ENCODE measurements at regions not wholly inside any gene's neighbourhood (a gene's known extent, or its start where the extent isn't known, plus 50 kb on each side); places are given as distances from the start of the nearest gene placed in this dataset.

GRCh38 chr1:239164451-239165180 lies 221.8 kb upstream of the CHRM3 start:
- no peaks in the 10 kb centered on the region for H3K9me3 ChIP-seq (ENCODE audit: low read length)
- H3K4me3 ChIP-seq (ENCODE audit: low read depth in 1 of 2, low read length in 2 of 2): no peak overlapping the region
- H3K9ac ChIP-seq (ENCODE audit: low read length): no peak overlapping the region
- H3K27me3 ChIP-seq (ENCODE audit: control insufficient read depth in 1 of 2, insufficient read depth in 2 of 2, low read length in 2 of 2): no peaks in the 10 kb centered on the region
- no peak overlapping the region for H3K27ac ChIP-seq (ENCODE audit: low read depth, low read length)
- H3K36me3 ChIP-seq (ENCODE audit: insufficient read depth, low read length): no peaks in the 10 kb centered on the region
- H3K4me1 ChIP-seq (ENCODE audit: insufficient read depth, low read length): no peaks in the 10 kb centered on the region

DNA sequence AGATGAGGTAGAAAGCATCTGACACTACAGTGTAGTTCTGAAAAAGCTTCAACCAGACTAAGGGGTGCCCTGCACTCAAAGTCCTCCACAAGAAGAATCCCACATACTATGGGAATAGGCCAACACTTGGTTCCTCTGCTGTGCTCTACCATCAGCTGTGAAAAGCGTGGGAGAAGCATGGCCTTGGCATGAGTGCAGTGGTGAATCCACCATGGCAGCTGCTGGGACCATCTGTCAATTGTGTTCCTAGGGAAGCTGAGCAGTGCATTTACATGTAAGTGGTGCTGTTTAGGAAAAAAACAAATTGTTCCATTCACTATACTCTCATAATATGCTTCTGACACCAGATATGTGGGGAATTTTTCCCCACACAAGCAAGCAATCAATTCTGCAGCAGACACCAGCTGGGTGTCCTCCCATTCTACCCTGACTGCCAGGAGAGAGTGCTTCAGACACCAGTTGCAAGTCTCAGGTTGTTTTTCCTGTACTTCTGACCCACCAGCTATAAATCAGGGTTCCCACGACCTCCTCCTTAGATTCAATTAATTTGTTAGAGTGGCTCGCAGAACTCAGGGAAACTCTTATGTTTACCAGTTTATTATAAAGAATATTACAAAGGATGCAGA lies 230.8 kb upstream of the CHRM3 start:
- no peaks in the 10 kb centered on the region for H3K36me3 ChIP-seq (ENCODE audit: insufficient read depth, low read length)
- no peak overlapping the region for H3K9ac ChIP-seq (ENCODE audit: low read length)
- no peak overlapping the region for H3K27ac ChIP-seq (ENCODE audit: low read depth, low read length)
- H3K9me3 ChIP-seq (ENCODE audit: low read length): no peaks in the 10 kb centered on the region
- no peak overlapping the region for H3K4me3 ChIP-seq (ENCODE audit: low read depth in 1 of 2, low read length in 2 of 2)
- no peaks in the 10 kb centered on the region for H3K27me3 ChIP-seq (ENCODE audit: control insufficient read depth in 1 of 2, insufficient read depth in 2 of 2, low read length in 2 of 2)
- H3K4me1 ChIP-seq (ENCODE audit: insufficient read depth, low read length): no peaks in the 10 kb centered on the region

DNA sequence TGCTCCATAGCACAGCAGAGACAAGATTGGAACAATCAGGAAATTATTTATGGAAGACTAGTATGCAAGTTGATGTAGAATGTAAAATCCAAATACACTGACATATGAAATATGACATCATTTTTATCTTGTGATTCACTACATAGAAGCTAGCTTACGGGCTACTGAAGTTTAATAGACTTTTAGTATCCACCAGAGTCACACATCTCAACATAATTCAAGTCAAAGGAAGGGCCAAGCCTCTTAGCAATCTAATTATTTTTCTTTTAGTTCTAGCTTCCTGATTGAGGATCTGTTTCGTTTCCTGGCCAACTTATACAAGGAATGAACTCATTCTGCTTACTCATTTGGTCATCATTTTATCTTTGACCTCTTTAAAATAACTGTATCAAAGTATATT lies 234.4 kb upstream of the CHRM3 start:
- Histone ChIP-seq H3K9ac (ENCODE audit: low read length) (no peak overlapping the region), H3K9me3 (ENCODE audit: low read length) (no peaks in the 10 kb centered on the region), H3K4me3 (ENCODE audit: low read depth in 1 of 2, low read length in 2 of 2) (no peak overlapping the region), H3K36me3 (ENCODE audit: insufficient read depth, low read length) (no peaks in the 10 kb centered on the region), H3K4me1 (ENCODE audit: insufficient read depth, low read length) (no peaks in the 10 kb centered on the region), H3K27ac (ENCODE audit: low read depth, low read length) (no peak overlapping the region), H3K27me3 (ENCODE audit: control insufficient read depth in 1 of 2, insufficient read depth in 2 of 2, low read length in 2 of 2) (no peaks in the 10 kb centered on the region)

DNA sequence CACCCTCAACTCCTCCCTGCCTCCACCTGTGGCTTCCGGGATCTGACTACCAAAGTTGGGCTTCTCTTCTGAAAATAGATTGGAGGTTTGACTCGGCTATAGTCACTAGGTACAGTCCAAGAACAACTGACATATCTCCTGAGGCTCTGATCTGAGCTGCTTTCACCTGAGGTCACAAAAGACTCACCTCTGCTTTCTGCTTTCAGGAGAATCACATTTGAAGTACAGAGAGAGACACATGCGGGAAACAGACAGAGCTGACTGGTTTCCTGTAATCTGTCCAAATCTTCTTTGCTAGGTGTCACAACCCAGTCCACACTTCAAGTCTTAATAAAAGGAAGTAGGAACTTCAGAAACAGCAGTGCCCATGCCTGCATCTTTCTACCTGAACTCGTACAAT lies 245.4 kb upstream of the CHRM3 start:
- Histone ChIP-seq H3K27me3 (ENCODE audit: control insufficient read depth in 1 of 2, insufficient read depth in 2 of 2, low read length in 2 of 2) (no peaks in the 10 kb centered on the region), H3K4me3 (ENCODE audit: low read depth in 1 of 2, low read length in 2 of 2) (no peak overlapping the region), H3K36me3 (ENCODE audit: insufficient read depth, low read length) (no peaks in the 10 kb centered on the region), H3K27ac (ENCODE audit: low read depth, low read length) (no peak overlapping the region), H3K4me1 (ENCODE audit: insufficient read depth, low read length) (no peaks in the 10 kb centered on the region), H3K9ac (ENCODE audit: low read length) (no peak overlapping the region), H3K9me3 (ENCODE audit: low read length) (no peaks in the 10 kb centered on the region)

- no peak overlapping the region for H3K9ac ChIP-seq (ENCODE audit: low read length)
- no peaks in the 10 kb centered on the region for H3K36me3 ChIP-seq (ENCODE audit: insufficient read depth, low read length)
These were observed 246.6 kb upstream of the CHRM3 start for GRCh38 chr1:239139801-239140200.

GRCh38 chr1:239128541-239128940 lies 257.8 kb upstream of the CHRM3 start:
- no peak overlapping the region for H3K4me3 ChIP-seq (ENCODE audit: low read depth in 1 of 2, low read length in 2 of 2)
- H3K27ac ChIP-seq (ENCODE audit: low read depth, low read length): no peak overlapping the region
- no peak overlapping the region for H3K9ac ChIP-seq (ENCODE audit: low read length)
- no peaks in the 10 kb centered on the region for H3K27me3 ChIP-seq (ENCODE audit: control insufficient read depth in 1 of 2, insufficient read depth in 2 of 2, low read length in 2 of 2)
- no peaks in the 10 kb centered on the region for H3K4me1 ChIP-seq (ENCODE audit: insufficient read depth, low read length)
- no peaks in the 10 kb centered on the region for H3K36me3 ChIP-seq (ENCODE audit: insufficient read depth, low read length)
- H3K9me3 ChIP-seq (ENCODE audit: low read length): no peaks in the 10 kb centered on the region

More at GRCh38 chr1:239139801-239140200, 246.6 kb upstream of the CHRM3 start:
- H3K27me3 ChIP-seq (ENCODE audit: control insufficient read depth in 1 of 2, insufficient read depth in 2 of 2, low read length in 2 of 2): no peaks in the 10 kb centered on the region
- H3K9me3 ChIP-seq (ENCODE audit: low read length): no peaks in the 10 kb centered on the region
- no peaks in the 10 kb centered on the region for H3K4me1 ChIP-seq (ENCODE audit: insufficient read depth, low read length)
- no peak overlapping the region for H3K27ac ChIP-seq (ENCODE audit: low read depth, low read length)
- no peak overlapping the region for H3K4me3 ChIP-seq (ENCODE audit: low read depth in 1 of 2, low read length in 2 of 2)

- H3K4me3 ChIP-seq (ENCODE audit: low read depth in 1 of 2, low read length in 2 of 2): no peak overlapping the region
- H3K27me3 ChIP-seq (ENCODE audit: control insufficient read depth in 1 of 2, insufficient read depth in 2 of 2, low read length in 2 of 2): no peaks in the 10 kb centered on the region
- no peaks in the 10 kb centered on the region for H3K4me1 ChIP-seq (ENCODE audit: insufficient read depth, low read length)
- no peaks in the 10 kb centered on the region for H3K9me3 ChIP-seq (ENCODE audit: low read length)
- H3K36me3 ChIP-seq (ENCODE audit: insufficient read depth, low read length): no peaks in the 10 kb centered on the region
- no peak overlapping the region for H3K9ac ChIP-seq (ENCODE audit: low read length)
- H3K27ac ChIP-seq (ENCODE audit: low read depth, low read length): no peak overlapping the region
These were observed 259.5 kb upstream of the CHRM3 start for GRCh38 chr1:239126884-239127283.

- Histone ChIP-seq H3K27ac (ENCODE audit: low read depth, low read length) (no peak overlapping the region), H3K4me1 (ENCODE audit: insufficient read depth, low read length) (no peaks in the 10 kb centered on the region), H3K36me3 (ENCODE audit: insufficient read depth, low read length) (no peaks in the 10 kb centered on the region), H3K9ac (ENCODE audit: low read length) (no peak overlapping the region), H3K27me3 (ENCODE audit: control insufficient read depth in 1 of 2, insufficient read depth in 2 of 2, low read length in 2 of 2) (no peaks in the 10 kb centered on the region), H3K4me3 (ENCODE audit: low read depth in 1 of 2, low read length in 2 of 2) (no peak overlapping the region), H3K9me3 (ENCODE audit: low read length) (no peaks in the 10 kb centered on the region)
These were observed 260.5 kb upstream of the CHRM3 start for GRCh38 chr1:239125893-239126292.

DNA sequence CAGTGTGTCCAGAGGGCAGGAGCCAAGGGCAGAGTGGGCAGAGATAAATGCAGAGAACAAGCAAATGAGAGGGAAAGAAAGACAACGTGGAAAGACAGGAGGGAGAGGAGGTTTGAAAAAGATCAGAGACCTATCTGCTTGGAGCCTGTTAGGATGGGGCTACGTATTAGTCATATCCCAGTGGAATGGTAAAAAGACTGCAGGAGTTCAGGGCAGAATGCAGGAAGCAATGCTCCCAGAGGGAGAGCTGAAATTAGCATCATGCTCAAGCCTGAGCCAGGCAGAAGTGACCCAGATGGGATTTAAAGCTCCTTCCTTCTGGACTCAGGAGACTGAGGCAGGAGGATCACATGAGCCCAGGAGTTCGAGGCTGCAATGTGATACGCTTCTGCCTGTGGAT lies 261.3 kb upstream of the CHRM3 start:
- H3K9me3 ChIP-seq (ENCODE audit: low read length): no peaks in the 10 kb centered on the region
- no peak overlapping the region for H3K27ac ChIP-seq (ENCODE audit: low read depth, low read length)
- H3K27me3 ChIP-seq (ENCODE audit: control insufficient read depth in 1 of 2, insufficient read depth in 2 of 2, low read length in 2 of 2): no peaks in the 10 kb centered on the region
- H3K36me3 ChIP-seq (ENCODE audit: insufficient read depth, low read length): no peaks in the 10 kb centered on the region
- no peak overlapping the region for H3K9ac ChIP-seq (ENCODE audit: low read length)
- H3K4me1 ChIP-seq (ENCODE audit: insufficient read depth, low read length): no peaks in the 10 kb centered on the region
- no peak overlapping the region for H3K4me3 ChIP-seq (ENCODE audit: low read depth in 1 of 2, low read length in 2 of 2)

DNA sequence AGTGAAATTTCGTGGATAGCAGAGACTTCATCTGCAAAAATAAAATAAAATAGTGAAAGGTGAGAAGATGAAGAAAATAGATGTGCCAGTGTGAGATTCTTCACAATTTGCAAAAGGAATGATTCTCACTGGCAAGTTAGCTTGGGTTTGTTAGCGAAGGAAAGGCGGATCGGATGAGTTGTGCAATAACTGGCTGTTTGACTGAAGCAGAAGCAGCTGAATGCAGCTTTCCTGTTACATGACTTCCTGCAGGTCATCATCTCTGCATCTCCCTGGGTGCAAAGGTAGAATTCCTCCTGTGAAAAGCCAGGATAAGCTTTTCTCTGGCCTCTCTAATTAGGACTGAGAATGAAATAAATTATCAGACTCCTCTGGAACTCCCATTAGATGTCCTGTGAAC lies 263.1 kb upstream of the CHRM3 start:
- H3K9ac ChIP-seq (ENCODE audit: low read length): no peak overlapping the region
- no peaks in the 10 kb centered on the region for H3K36me3 ChIP-seq (ENCODE audit: insufficient read depth, low read length)
- H3K9me3 ChIP-seq (ENCODE audit: low read length): no peaks in the 10 kb centered on the region
- H3K27ac ChIP-seq (ENCODE audit: low read depth, low read length): no peak overlapping the region
- no peaks in the 10 kb centered on the region for H3K27me3 ChIP-seq (ENCODE audit: control insufficient read depth in 1 of 2, insufficient read depth in 2 of 2, low read length in 2 of 2)
- no peaks in the 10 kb centered on the region for H3K4me1 ChIP-seq (ENCODE audit: insufficient read depth, low read length)
- no peak overlapping the region for H3K4me3 ChIP-seq (ENCODE audit: low read depth in 1 of 2, low read length in 2 of 2)

DNA sequence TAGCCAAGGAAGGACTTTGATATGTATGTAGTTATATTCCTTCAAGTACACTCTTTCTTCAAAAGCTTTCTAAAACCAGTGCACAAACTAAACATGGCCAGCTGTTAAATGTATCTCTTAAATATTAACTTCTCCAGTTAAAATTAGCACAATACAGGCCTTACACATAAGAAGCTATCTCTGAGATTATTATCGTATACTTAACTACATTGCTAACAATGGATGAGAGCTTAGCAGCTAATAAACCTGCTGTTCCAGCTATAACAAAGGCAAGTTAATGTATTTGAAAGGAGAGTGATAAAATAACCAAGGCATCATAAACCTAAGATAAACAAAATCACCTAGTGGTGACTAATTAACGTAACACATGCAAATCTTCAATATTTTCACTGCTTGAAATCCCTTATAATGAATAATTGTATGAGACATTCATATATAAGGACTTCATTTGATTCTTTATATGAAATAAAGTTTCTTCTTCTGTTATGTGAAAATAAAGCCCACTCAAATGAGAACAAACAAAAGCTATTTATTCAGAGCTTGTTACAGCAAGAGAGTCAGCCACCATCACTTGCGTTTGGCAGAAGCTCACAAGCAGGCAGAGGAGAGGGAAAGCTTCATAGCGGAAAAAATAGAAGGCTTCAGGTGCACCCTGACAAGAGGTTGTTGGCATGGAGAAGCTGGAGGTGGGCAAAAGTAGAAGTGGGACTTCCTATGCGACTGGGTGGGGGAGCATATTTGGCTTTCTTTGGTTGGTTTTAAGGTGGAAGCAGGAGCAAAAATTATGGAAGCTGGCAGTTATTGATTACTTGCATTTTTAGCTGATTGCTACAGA lies 274.1 kb upstream of the CHRM3 start:
- Histone ChIP-seq H3K27ac (ENCODE audit: low read depth, low read length) (no peak overlapping the region), H3K36me3 (ENCODE audit: insufficient read depth, low read length) (no peaks in the 10 kb centered on the region), H3K4me1 (ENCODE audit: insufficient read depth, low read length) (no peaks in the 10 kb centered on the region), H3K9ac (ENCODE audit: low read length) (no peak overlapping the region), H3K27me3 (ENCODE audit: control insufficient read depth in 1 of 2, insufficient read depth in 2 of 2, low read length in 2 of 2) (no peaks in the 10 kb centered on the region), H3K4me3 (ENCODE audit: low read depth in 1 of 2, low read length in 2 of 2) (no peak overlapping the region), H3K9me3 (ENCODE audit: low read length) (no peaks in the 10 kb centered on the region)
